CD4-positive, alpha-beta T cell (primary cell): ENCODE measurements at regions not wholly inside any gene's neighbourhood (a gene's known extent, or its start where the extent isn't known, plus 50 kb on each side); places are given as distances from the start of the nearest gene placed in this dataset.

ENCODE experiments used
- ATAC-seq: fragments of 200-7000 bp; cut with Tn5 transposase; one replicate; pipeline ENCODE4 v1.10.0; 2022; ENCODE audit warnings: mild to moderate bottlenecking; ENCODE audit not compliant: poor library complexity
- CTCF ChIA-PET: fragments of 350-600 bp; sonication (Branson Sonifier 250); formaldehyde crosslinking; loops from one replicate; lab custom pipeline; 2021; ENCODE audit warnings: antibody characterized with exemption, inconsistent platforms; lab: Charles Lee
- POLR2A ChIA-PET: fragments of 350-600 bp; sonication (Branson Sonifier 250); formaldehyde crosslinking; loops from one replicate; lab custom pipeline; 2021; ENCODE audit warnings: antibody characterized with exemption, inconsistent platforms; lab: Charles Lee
- DNase-seq, 14 experiments: peaks; one replicate each; pipeline ENCODE4 v3.0.0-alpha.2; 2013 to 2020; ENCODE audit warnings: mixed read lengths in 2 of 14
- H3K27ac ChIP-seq, 2 donors: one replicate each; pipeline versions ENCODE4 v1.5.1 to v1.7.0; 2013; ENCODE audit warnings: low read length in 2 of 2, low read depth in 1 of 2, mild to moderate bottlenecking in 1 of 2
- H3K27me3 ChIP-seq, 2 experiments: 1 replicate in 1 of 2; 2 replicates in 1 of 2; pipeline versions ENCODE4 v1.6.1 to v1.7.0; 2013; ENCODE audit warnings: low read length in 2 of 2, control low read depth in 1 of 2, mild to moderate bottlenecking in 1 of 2, moderate library complexity in 1 of 2; ENCODE audit not compliant: insufficient read depth in 2 of 2, control insufficient read depth in 1 of 2
- H3K36me3 ChIP-seq: one replicate; pipeline ENCODE4 v1.6.1; 2013; ENCODE audit warnings: low read length, control low read depth; ENCODE audit not compliant: insufficient read depth
- H3K4me1 ChIP-seq: one replicate; pipeline ENCODE4 v1.6.1; 2013; ENCODE audit warnings: low read length, control low read depth; ENCODE audit not compliant: insufficient read depth
- H3K4me3 ChIP-seq: one replicate; pipeline ENCODE4 v1.5.1; 2013; ENCODE audit warnings: mild to moderate bottlenecking, low read length, moderate library complexity
- H3K9me3 ChIP-seq, 2 experiments: 1 replicate in 1 of 2; 2 replicates in 1 of 2; pipeline versions ENCODE4 v1.6.1 to v1.7.0; 2013; ENCODE audit warnings: low read length in 2 of 2, mild to moderate bottlenecking in 2 of 2, control low read depth in 1 of 2, moderate library complexity in 1 of 2; ENCODE audit not compliant: control insufficient read depth in 1 of 2, insufficient read depth in 1 of 2
- H3K27ac Mint-ChIP-seq: one replicate; pipeline ENCODE4 v1.8.0; 2020; ENCODE audit warnings: mixed read lengths
- H3K27me3 Mint-ChIP-seq: one replicate; pipeline ENCODE4 v1.8.0; 2021; ENCODE audit warnings: mixed read lengths
- H3K36me3 Mint-ChIP-seq: one replicate; pipeline ENCODE4 v1.8.0; 2021; ENCODE audit warnings: low read depth, mixed read lengths
- H3K4me1 Mint-ChIP-seq: one replicate; pipeline ENCODE4 v1.8.0; 2021; ENCODE audit warnings: low read depth, mixed read lengths
- H3K4me3 Mint-ChIP-seq: one replicate; pipeline ENCODE4 v1.8.0; 2020; ENCODE audit warnings: mild to moderate bottlenecking, mixed read lengths
- H3K9me3 Mint-ChIP-seq: one replicate; pipeline ENCODE4 v1.8.0; 2020; ENCODE audit warnings: mixed read lengths
- intact Hi-C, 2 experiments: fragments of 100-400 bp; cut with DNase I in 1 of 2; cut with micrococcal nuclease in 1 of 2; formaldehyde crosslinking; loops; one replicate each; pipeline versions ENCODE4 v1.15.1 to v1.9.0; 2023 to 2025; cut with DNase I, micrococcal nuclease
- TF ChIP-seq, protein P1 (sequence below): fragments of 200-600 bp; IDR thresholded peaks from one replicate; pipeline ENCODE4 v1.8.0; 2022; ENCODE audit warnings: antibody characterized with exemption, mild to moderate bottlenecking

DNA sequence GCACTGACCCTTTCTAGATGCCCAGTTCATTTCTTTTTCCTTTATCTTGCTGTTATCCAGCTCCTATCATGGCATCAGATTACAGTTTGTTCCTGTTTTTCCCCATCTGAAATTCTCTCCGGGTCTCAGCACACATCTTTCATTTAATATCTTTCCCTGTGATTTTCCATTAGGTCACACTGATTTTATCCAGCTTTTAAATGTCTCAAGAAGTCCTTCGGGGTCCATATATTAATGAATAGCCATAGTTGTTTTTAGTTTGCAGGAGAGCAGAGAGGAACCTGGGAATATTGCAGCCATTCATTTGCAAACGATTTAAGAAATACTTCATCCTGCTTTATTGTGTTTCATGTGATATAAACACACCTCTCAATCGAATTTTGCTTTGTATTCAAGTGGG, 374.2 kb downstream of the TDRD15 start:
- no peak for DNase-seq
- Mint-ChIP-seq H3K9me3 (peaks cover 6% of the 10 kb centered on the region), H3K4me1 (no peaks in the 10 kb centered on the region), H3K27ac (no peak overlapping the region), H3K36me3 (no peaks in the 10 kb centered on the region), H3K27me3 (no peaks in the 10 kb centered on the region), H3K4me3 (no peak overlapping the region)
- intact Hi-C loops: no loop called here
- no peaks in the 10 kb centered on the region for H3K4me1 ChIP-seq
- H3K36me3 ChIP-seq: no peaks in the 10 kb centered on the region
- no peaks in the 10 kb centered on the region for H3K27me3 ChIP-seq
- no peak overlapping the region for H3K4me3 ChIP-seq
- ChIA-PET POLR2A (no interaction called here), CTCF (no interaction called here)
- peaks cover 0 to 4% of the 10 kb centered on the region in 2 experiments for H3K9me3 ChIP-seq
- no peak for ATAC-seq
- H3K27ac ChIP-seq: no peak overlapping the region
- TF ChIP-seq, protein P1, sequence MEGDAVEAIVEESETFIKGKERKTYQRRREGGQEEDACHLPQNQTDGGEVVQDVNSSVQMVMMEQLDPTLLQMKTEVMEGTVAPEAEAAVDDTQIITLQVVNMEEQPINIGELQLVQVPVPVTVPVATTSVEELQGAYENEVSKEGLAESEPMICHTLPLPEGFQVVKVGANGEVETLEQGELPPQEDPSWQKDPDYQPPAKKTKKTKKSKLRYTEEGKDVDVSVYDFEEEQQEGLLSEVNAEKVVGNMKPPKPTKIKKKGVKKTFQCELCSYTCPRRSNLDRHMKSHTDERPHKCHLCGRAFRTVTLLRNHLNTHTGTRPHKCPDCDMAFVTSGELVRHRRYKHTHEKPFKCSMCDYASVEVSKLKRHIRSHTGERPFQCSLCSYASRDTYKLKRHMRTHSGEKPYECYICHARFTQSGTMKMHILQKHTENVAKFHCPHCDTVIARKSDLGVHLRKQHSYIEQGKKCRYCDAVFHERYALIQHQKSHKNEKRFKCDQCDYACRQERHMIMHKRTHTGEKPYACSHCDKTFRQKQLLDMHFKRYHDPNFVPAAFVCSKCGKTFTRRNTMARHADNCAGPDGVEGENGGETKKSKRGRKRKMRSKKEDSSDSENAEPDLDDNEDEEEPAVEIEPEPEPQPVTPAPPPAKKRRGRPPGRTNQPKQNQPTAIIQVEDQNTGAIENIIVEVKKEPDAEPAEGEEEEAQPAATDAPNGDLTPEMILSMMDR: no peak

DNA sequence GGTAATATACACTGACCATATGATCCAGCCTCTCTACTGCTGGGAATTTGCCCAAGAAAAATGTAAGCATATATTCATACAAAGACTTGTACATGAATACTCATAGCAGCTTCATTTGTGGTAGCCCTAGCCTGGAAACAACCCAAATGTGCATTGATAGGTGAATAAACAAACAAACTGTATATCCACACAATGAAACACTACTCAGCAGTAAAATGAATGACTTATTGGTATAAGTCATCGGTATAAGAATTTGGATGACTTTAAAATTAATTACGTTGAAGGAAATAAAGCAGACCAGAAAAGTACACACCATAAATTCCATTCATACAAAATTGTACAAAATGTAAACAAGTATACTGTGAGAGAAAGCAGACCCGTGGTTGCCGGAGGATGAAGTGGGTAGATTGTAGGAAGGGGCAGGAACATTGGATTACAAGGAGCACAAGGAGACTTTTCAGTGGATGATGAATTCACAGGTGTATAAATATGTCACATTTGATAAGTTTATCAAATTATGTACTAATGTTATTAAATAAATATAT, 376.7 kb downstream of the TDRD15 start:
- peaks cover 9% of the 10 kb centered on the region for H3K9me3 Mint-ChIP-seq
- Histone ChIP-seq H3K9me3 (peaks cover 0 to 4% of the 10 kb centered on the region in 2 experiments), H3K27ac (no peak overlapping the region), H3K4me1 (no peaks in the 10 kb centered on the region), H3K27me3 (no peaks in the 10 kb centered on the region), H3K4me3 (no peak overlapping the region), H3K36me3 (no peaks in the 10 kb centered on the region)
- DNase-seq: no peak
- ChIA-PET POLR2A (no interaction called here), CTCF (no interaction called here)
- no peak for ATAC-seq
- H3K4me3 Mint-ChIP-seq: no peak overlapping the region
- no peaks in the 10 kb centered on the region for H3K36me3 Mint-ChIP-seq
- H3K4me1 Mint-ChIP-seq: no peaks in the 10 kb centered on the region
- H3K27me3 Mint-ChIP-seq: no peaks in the 10 kb centered on the region
- intact Hi-C loops: no loop called here
- TF ChIP-seq, protein P1: no peak
- no peak overlapping the region for H3K27ac Mint-ChIP-seq

DNA sequence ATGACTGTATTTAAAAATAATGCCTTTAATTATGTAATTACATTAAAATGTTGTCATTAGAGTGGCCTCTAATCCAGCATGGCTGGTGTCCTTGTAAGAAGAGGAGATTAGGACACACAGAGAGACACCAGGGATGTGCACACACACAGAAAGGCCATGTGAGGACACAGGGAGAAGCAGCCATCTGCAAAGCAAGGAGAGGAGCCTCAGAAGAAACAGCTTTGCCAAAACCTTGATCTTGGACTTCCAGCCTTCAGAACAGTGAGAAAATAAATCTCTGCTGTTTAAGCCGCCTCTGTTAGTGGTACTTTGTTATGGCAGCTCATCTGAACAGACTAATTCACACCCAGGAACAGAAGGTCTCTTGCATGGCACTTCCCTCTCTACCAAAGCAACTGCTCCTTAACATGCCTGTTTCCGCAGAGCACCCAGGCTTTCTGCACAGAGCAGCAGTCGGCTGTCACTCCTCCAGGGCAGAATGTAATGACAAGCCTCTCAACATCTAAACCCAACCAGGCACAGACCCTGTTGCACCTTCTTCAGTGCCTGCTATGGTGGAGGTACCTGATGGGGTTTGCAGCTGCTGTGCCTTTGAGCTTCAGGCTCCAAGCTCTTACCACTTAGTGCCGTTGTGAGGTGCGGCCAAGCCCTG, 377.7 kb downstream of the TDRD15 start:
- intact Hi-C loops: no loop called here
- ATAC-seq (no peak), DNase-seq (no peak)
- Mint-ChIP-seq H3K4me1 (no peaks in the 10 kb centered on the region), H3K27me3 (no peaks in the 10 kb centered on the region), H3K36me3 (no peaks in the 10 kb centered on the region), H3K27ac (no peak overlapping the region), H3K9me3 (peaks cover 10% of the 10 kb centered on the region), H3K4me3 (no peak overlapping the region)
- ChIA-PET CTCF (no interaction called here), POLR2A (no interaction called here)
- no peaks in the 10 kb centered on the region for H3K27me3 ChIP-seq
- H3K4me3 ChIP-seq: no peak overlapping the region
- no peaks in the 10 kb centered on the region for H3K4me1 ChIP-seq
- no peaks in the 10 kb centered on the region for H3K36me3 ChIP-seq
- TF ChIP-seq, protein P1: no peak
- H3K27ac ChIP-seq: no peak overlapping the region
- peaks cover 0 to 4% of the 10 kb centered on the region in 2 experiments for H3K9me3 ChIP-seq
